ENCODE measurements at regions not wholly inside any gene's neighbourhood (a gene's known extent, or its start where the extent isn't known, plus 50 kb on each side); places are given as distances from the start of the nearest gene placed in this dataset.

DNA sequence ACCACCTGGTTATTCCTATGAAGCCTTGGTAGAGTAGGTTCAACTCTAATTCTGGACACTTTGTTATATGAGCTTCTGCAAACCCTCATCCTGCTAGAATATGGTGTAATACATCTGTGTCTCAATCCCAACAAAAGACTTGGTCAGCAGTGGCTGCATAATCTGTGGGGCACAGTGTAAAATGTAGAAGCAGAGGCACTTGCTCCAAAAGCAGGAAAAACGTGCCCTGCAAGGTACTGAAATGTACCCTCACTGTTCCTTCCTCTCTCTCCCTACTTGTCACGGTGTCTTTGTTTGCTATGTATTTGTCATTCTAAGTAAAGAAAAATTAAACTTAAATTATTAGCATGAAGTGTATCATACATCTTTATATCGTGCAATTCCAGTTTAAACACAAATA, 267.9 kb downstream of the BCL11B start:
- no peak for DNase-seq (ENCODE audit: low read depth)
- TF ChIP-seq, protein P1, sequence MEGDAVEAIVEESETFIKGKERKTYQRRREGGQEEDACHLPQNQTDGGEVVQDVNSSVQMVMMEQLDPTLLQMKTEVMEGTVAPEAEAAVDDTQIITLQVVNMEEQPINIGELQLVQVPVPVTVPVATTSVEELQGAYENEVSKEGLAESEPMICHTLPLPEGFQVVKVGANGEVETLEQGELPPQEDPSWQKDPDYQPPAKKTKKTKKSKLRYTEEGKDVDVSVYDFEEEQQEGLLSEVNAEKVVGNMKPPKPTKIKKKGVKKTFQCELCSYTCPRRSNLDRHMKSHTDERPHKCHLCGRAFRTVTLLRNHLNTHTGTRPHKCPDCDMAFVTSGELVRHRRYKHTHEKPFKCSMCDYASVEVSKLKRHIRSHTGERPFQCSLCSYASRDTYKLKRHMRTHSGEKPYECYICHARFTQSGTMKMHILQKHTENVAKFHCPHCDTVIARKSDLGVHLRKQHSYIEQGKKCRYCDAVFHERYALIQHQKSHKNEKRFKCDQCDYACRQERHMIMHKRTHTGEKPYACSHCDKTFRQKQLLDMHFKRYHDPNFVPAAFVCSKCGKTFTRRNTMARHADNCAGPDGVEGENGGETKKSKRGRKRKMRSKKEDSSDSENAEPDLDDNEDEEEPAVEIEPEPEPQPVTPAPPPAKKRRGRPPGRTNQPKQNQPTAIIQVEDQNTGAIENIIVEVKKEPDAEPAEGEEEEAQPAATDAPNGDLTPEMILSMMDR (conservative IDR thresholded peaks at IDR 0.05; ENCODE audit: low read depth, low read length): no peak
- H3K4me3 ChIP-seq (ENCODE audit: low read depth, low read length): no peak overlapping the region

DNA sequence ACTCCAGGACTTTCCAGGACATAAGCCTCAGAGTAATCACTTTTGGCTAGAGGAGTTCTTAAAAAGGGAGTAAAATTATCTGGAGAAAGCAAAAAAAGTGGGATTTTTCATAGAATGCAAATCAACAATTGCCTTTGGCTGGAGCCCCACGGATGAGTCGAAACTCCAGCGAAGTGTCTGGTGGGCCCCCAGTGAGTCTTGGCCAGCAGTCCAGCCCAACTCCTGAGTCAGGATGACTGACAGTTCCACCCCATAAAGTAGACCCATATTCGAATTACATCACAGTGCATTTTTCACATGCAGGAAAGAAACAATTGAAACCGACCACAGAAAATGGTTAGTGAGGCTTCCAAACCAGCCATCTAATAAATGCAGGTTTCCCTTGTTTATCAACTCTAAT, 265.7 kb downstream of the BCL11B start:
- TF ChIP-seq, protein P1 (conservative IDR thresholded peaks at IDR 0.05; ENCODE audit: low read depth, low read length): no peak
- DNase-seq (ENCODE audit: low read depth): no peak
- no peak overlapping the region for H3K4me3 ChIP-seq (ENCODE audit: low read depth, low read length)

DNA sequence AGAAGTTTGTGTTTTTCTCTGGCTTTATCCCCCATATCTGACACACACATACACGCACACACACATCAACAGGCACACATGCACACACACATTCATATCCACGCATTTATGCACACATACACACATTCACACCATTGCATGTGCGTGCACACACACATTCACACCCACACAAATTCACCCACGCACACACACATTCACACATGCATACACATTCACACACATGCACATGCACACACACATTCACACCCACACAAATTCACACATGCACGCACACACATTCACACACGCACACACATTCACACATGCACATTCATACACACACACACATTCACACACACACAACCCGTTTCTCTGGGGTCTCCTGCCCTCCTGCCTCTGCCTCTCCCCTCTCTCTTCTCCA, 264.2 kb downstream of the BCL11B start:
- no peak for DNase-seq (ENCODE audit: low read depth)
- H3K4me3 ChIP-seq (ENCODE audit: low read depth, low read length): no peak overlapping the region
- TF ChIP-seq, protein P1 (conservative IDR thresholded peaks at IDR 0.05; ENCODE audit: low read depth, low read length): no peak

DNA sequence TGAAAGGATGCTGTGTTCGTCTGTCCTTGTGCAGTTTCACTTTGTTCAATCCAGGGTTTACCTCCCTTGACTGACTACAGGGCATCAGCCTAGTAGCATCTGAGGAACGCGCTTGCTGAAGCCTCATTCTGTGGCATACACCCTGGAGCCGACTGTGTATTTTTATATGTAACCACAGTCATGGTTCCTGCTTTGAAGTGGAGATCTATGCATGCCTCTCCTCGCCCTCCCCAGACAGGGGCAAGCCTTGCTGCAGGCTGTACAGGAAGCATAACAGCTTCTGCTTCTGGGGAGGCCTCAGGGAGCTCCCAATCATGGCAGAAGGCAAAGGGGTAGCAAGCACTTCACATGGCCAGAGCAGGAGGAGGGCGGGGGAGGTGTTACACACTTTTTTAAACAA, 262.1 kb downstream of the BCL11B start:
- TF ChIP-seq, protein P1 (conservative IDR thresholded peaks at IDR 0.05; ENCODE audit: low read depth, low read length): no peak
- H3K4me3 ChIP-seq (ENCODE audit: low read depth, low read length): no peak overlapping the region
- no peak for DNase-seq (ENCODE audit: low read depth)

DNA sequence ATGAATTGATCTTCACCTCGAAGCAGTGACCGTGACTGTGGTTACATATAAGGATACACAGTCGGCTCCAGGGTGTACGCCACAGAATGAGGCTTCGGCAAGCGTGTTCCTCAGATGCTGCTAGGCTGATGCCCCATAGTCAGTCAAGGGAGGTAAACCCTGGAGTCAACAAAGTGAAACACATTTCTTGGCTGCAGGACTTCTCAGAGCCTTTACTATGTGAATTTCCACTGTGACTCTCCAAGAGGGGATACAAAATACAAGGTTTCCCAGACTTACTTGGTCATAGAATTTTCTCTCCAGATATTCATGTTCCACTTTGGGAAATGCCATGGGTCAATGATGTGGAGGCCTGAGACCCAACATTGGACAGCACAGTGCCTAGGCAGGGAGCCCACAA, 260.6 kb downstream of the BCL11B start:
- TF ChIP-seq, protein P1 (conservative IDR thresholded peaks at IDR 0.05; ENCODE audit: low read depth, low read length): no peak
- no peak overlapping the region for H3K4me3 ChIP-seq (ENCODE audit: low read depth, low read length)
- DNase-seq (ENCODE audit: low read depth): no peak

DNA sequence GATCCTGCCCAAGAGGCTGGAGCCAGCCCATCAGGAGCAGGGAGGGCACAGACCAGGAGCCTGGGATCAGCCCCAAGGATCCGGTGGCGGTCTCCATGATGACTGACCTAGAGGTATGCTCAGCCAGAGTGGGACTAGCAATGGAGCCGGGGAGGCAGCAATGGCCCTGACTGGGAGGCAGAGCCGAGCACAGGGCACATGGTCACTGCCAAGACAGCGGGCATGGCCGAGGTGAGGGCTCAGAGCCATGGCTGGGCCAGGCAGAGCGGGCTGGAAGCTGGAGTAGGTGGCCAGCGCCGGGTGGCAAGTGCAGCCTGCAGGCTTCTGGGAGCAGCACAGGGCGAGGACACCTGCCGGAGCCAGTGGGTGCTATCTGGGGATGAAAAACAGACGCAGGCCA, 259.3 kb downstream of the BCL11B start:
- H3K4me3 ChIP-seq (ENCODE audit: low read depth, low read length): no peak overlapping the region
- DNase-seq (ENCODE audit: low read depth): no peak
- TF ChIP-seq, protein P1 (conservative IDR thresholded peaks at IDR 0.05; ENCODE audit: low read depth, low read length): no peak

DNA sequence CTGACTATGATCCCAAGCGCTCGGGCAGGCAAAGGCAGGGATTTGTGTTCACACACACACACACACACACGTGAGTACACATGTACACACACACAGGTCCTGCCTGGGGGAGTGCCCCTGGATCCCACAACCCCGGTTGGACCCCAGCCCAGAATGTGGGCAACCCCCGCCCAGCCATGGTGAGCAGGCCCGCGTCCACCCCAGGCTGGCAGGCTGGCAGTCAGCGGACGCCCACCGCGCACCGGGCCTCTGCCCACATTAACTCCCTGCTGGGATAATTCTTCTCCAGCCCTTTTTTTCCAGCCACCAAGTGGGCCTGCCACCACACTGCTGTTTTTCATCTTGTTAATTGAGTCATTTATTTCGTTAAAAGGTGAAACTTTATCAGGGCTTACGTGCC, 256.2 kb downstream of the BCL11B start:
- no peak overlapping the region for H3K4me3 ChIP-seq (ENCODE audit: low read depth, low read length)
- DNase-seq (ENCODE audit: low read depth): no peak

More for the DNA sequence above, 256.2 kb downstream of the BCL11B start:
- TF ChIP-seq, protein P1 (conservative IDR thresholded peaks at IDR 0.05; ENCODE audit: low read depth, low read length): no peak

Data from epithelial cell of proximal tubule (primary cell).